Endodermal cell (in vitro differentiated cells): ENCODE measurements at regions not wholly inside any gene's neighbourhood (a gene's known extent, or its start where the extent isn't known, plus 50 kb on each side); places are given as distances from the start of the nearest gene placed in this dataset.

Source experiments
- DNase-seq: peaks from one replicate; pipeline ENCODE4 v3.0.0-alpha.2; 2017
- H3K27ac ChIP-seq: 2 replicates; pipeline ENCODE4 v1.5.1; 2013; ENCODE audit warnings: mild to moderate bottlenecking, low read depth, low read length, moderate library complexity
- H3K27me3 ChIP-seq: 2 replicates; pipeline ENCODE4 v1.6.1; 2013; ENCODE audit warnings: mild to moderate bottlenecking, low read length, moderate library complexity; ENCODE audit not compliant: insufficient read depth, control insufficient read depth, poor library complexity, severe bottlenecking
- H3K36me3 ChIP-seq: 2 replicates; pipeline ENCODE4 v1.7.0; 2013; ENCODE audit warnings: mild to moderate bottlenecking, low read length, moderate library complexity; ENCODE audit not compliant: control insufficient read depth, insufficient read depth
- H3K4me1 ChIP-seq: one replicate; pipeline ENCODE4 v1.7.0; 2013; ENCODE audit warnings: low read length; ENCODE audit not compliant: control insufficient read depth, insufficient read depth
- H3K4me3 ChIP-seq: 2 replicates; pipeline ENCODE4 v1.5.1; 2013; ENCODE audit warnings: mild to moderate bottlenecking, low read length, moderate library complexity
- H3K9ac ChIP-seq: 2 replicates; pipeline ENCODE4 v1.6.1; 2013; ENCODE audit warnings: mild to moderate bottlenecking, low read length, moderate library complexity; ENCODE audit not compliant: poor library complexity, severe bottlenecking; ENCODE audit errors: extremely low read depth
- H3K9me3 ChIP-seq: 2 replicates; pipeline ENCODE4 v1.6.1; 2013; ENCODE audit warnings: mild to moderate bottlenecking, low read length, moderate library complexity; ENCODE audit not compliant: control insufficient read depth
- H3K27ac Mint-ChIP-seq: 2 replicates; pipeline ENCODE4 v1.8.0; 2020; ENCODE audit warnings: mixed read lengths
- H3K27me3 Mint-ChIP-seq: 2 replicates; pipeline ENCODE4 v1.8.0; 2021; ENCODE audit warnings: mild to moderate bottlenecking, mixed read lengths; ENCODE audit not compliant: insufficient read depth
- H3K36me3 Mint-ChIP-seq: 2 replicates; pipeline ENCODE4 v1.8.0; 2020; ENCODE audit warnings: low read depth, mixed read lengths
- H3K4me1 Mint-ChIP-seq: 2 replicates; pipeline ENCODE4 v1.8.0; 2020; ENCODE audit warnings: mixed read lengths
- H3K4me3 Mint-ChIP-seq: 2 replicates; pipeline ENCODE4 v1.8.0; 2020; ENCODE audit warnings: mild to moderate bottlenecking, moderate library complexity, mixed read lengths
- H3K9me3 Mint-ChIP-seq: 2 replicates; pipeline ENCODE4 v1.8.0; 2020; ENCODE audit warnings: mild to moderate bottlenecking, mixed read lengths
- WGBS, 2 experiments: methylation state at CpG; one replicate each; pipeline versions ENCODE4 v1.1.5 to v1.1.7; 2013; ENCODE audit warnings: missing lambda C conversion rate in 2 of 2, mixed read lengths in 1 of 2; ENCODE audit not compliant: insufficient coverage in 1 of 2, insufficient read length in 1 of 2; 5-methylcytosine and 5-hydroxymethylcytosine counted together
- TF ChIP-seq, protein P1 (sequence below): fragments of 200-600 bp; sonication (generic); conservative IDR thresholded peaks from 2 replicates; pipeline ENCODE4 v1.5.0; 2021; ENCODE audit warnings: antibody characterized with exemption, mild to moderate bottlenecking

DNA sequence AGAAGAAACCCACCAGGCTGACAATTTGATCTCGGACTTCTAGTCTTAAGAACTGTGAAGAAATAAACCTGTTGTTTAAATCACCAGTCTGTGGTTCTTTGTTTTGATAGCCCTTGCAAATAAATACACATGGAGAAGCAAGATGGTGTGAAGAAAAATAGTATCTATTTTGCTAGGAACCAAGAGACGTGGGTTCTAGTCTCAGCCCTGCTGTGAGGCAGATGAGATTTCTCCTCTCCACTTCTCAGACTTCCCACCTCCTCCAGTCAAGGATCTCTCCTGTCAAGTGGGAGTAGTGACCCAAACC, 294.9 kb upstream of the JARID2 start:
- 50 to 64% methylated on average over 1 to 2 of the region's 2 CpGs for WGBS, 2 experiments
- Histone ChIP-seq H3K4me3 (no peak overlapping the region), H3K27me3 (no peaks in the 10 kb centered on the region), H3K4me1 (peaks cover 16% of the 10 kb centered on the region), H3K36me3 (no peaks in the 10 kb centered on the region), H3K9ac (no peak overlapping the region), H3K9me3 (peaks cover 5% of the 10 kb centered on the region), H3K27ac (no peak overlapping the region)
- Mint-ChIP-seq H3K27me3 (peaks cover 2% of the 10 kb centered on the region), H3K36me3 (no peaks in the 10 kb centered on the region), H3K9me3 (peaks cover 7% of the 10 kb centered on the region), H3K4me1 (peaks cover 14% of the 10 kb centered on the region), H3K4me3 (no peak overlapping the region), H3K27ac (no peak overlapping the region)
- DNase-seq, result no peak
- TF ChIP-seq, protein P1, sequence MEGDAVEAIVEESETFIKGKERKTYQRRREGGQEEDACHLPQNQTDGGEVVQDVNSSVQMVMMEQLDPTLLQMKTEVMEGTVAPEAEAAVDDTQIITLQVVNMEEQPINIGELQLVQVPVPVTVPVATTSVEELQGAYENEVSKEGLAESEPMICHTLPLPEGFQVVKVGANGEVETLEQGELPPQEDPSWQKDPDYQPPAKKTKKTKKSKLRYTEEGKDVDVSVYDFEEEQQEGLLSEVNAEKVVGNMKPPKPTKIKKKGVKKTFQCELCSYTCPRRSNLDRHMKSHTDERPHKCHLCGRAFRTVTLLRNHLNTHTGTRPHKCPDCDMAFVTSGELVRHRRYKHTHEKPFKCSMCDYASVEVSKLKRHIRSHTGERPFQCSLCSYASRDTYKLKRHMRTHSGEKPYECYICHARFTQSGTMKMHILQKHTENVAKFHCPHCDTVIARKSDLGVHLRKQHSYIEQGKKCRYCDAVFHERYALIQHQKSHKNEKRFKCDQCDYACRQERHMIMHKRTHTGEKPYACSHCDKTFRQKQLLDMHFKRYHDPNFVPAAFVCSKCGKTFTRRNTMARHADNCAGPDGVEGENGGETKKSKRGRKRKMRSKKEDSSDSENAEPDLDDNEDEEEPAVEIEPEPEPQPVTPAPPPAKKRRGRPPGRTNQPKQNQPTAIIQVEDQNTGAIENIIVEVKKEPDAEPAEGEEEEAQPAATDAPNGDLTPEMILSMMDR, result no peak

DNA sequence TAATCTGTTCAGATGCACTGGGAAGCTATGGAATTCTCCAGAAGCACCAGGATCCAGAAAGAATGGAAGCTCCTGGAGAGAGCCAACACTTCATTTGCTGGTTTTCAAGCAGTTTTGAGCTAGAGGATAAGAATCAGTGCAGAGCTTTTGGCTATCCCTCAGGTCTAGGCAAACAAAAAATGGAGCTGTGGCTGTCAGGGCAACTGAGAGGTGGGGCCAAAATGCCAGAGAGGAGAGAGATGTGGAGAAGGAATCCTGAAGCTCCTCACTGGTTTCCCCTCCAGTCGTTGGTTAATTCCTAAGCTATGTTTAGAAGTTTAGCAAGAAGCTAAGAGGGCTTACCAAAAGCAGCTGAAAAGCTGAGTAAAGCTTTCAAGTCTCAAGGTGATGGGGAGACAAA, 294.2 kb upstream of the JARID2 start:
- TF ChIP-seq, protein P1, result no peak
- peaks cover 7% of the 10 kb centered on the region for H3K9me3 Mint-ChIP-seq
- peaks cover 16% of the 10 kb centered on the region for H3K4me1 ChIP-seq
- H3K36me3 Mint-ChIP-seq, result peaks cover 2% of the 10 kb centered on the region
- H3K9ac ChIP-seq, result no peak overlapping the region
- H3K4me3 Mint-ChIP-seq, result no peak overlapping the region
- WGBS, 2 experiments, result 63 to 71% methylated on average over 1 of the region's 1 CpG
- no peak overlapping the region for H3K27ac ChIP-seq
- H3K27me3 ChIP-seq, result no peaks in the 10 kb centered on the region
- H3K36me3 ChIP-seq, result no peaks in the 10 kb centered on the region
- H3K27ac Mint-ChIP-seq, result no peak overlapping the region
- peaks cover 14% of the 10 kb centered on the region for H3K4me1 Mint-ChIP-seq
- peaks cover 5% of the 10 kb centered on the region for H3K9me3 ChIP-seq
- H3K4me3 ChIP-seq, result no peak overlapping the region
- H3K27me3 Mint-ChIP-seq, result peaks cover 2% of the 10 kb centered on the region
- DNase-seq, result peak; percentile 55

DNA sequence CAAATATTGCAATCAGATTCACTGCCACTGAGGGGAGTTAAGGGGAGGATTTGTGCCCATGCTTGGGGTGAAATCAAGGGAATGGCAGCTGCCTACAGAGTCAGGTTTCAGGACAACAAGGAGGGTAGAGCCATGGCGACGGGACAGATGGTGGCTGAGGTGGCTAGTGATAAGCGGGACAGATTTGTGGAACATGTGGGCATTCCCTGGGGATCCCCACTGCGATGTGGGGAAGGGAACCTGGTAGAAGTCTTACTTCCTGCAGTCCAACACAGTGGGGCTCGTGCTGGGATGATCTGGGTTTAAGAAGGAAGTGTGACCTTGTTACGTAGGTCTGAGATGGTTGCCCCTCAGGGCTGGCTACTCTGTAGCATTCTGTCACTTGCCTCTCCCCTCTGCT, 292.0 kb upstream of the JARID2 start:
- TF ChIP-seq, protein P1, result no peak
- Histone ChIP-seq H3K4me1 (peaks cover 16% of the 10 kb centered on the region), H3K4me3 (no peak overlapping the region), H3K27me3 (no peaks in the 10 kb centered on the region), H3K36me3 (no peaks in the 10 kb centered on the region), H3K27ac (no peak overlapping the region), H3K9me3 (peaks cover 5% of the 10 kb centered on the region), H3K9ac (no peak overlapping the region)
- peaks cover 14% of the 10 kb centered on the region for H3K4me1 Mint-ChIP-seq
- no peak for DNase-seq
- no peak overlapping the region for H3K27ac Mint-ChIP-seq
- WGBS, 2 experiments, result 97 to 100% methylated on average over 6 of the region's 6 CpGs
- peaks cover 7% of the 10 kb centered on the region for H3K9me3 Mint-ChIP-seq
- H3K4me3 Mint-ChIP-seq, result no peak overlapping the region
- no peaks in the 10 kb centered on the region for H3K27me3 Mint-ChIP-seq
- H3K36me3 Mint-ChIP-seq, result peaks cover 2% of the 10 kb centered on the region
